ENCODE measurements at regions not wholly inside any gene's neighbourhood (a gene's known extent, or its start where the extent isn't known, plus 50 kb on each side); places are given as distances from the start of the nearest gene placed in this dataset.

DNA sequence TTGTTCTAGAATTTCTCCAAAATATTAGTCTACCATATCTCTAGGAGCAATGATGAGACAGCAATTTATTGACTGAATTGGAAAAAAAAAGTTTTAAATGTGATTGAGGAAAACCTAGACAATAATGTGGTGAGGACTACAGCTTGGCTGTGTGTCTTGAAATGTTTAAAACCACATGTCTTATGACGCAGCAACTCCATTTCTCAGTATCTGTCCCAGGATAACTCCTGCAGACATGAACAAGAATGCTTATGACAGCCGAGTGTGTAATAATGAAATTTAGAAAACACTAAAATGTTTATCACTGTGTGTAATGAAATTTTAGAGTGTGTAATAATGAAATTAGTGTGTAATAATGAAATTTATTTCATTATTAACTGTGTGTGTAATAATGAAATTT, 254.1 kb upstream of the DAPK1 start:
- H3K27ac Mint-ChIP-seq, result no peak overlapping the region
- H3K4me3 Mint-ChIP-seq (ENCODE audit: low read depth), result no peak overlapping the region
- no peaks in the 10 kb centered on the region for H3K27me3 Mint-ChIP-seq (ENCODE audit: low read depth)
- no peaks in the 10 kb centered on the region for H3K36me3 Mint-ChIP-seq (ENCODE audit: low read depth)
- H3K9me3 Mint-ChIP-seq, result no peaks in the 10 kb centered on the region
- intact Hi-C loops (cut with micrococcal nuclease), result no loop called here
- no peaks in the 10 kb centered on the region for H3K4me1 Mint-ChIP-seq (ENCODE audit: low read depth)
- no peak for DNase-seq (ENCODE audit: low spot score)

DNA sequence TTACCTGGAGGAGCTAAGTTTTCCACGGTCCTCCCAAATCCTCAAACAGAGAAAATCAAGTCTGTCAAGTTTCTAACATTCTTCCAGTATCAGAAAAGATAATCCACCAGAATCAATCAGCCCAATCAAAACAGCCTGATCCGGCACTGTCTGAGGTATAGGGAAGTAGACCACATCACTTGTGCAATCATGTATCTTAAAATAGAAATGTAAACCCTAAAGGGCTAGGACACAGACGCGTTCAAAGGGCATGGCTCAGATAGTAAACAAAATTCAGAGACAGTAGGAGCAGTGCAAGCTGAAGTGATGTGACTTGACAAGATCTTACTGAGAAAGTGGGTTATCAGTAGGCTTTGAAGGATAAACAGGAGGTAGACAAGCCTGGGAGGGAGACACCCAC, 252.4 kb upstream of the DAPK1 start:
- Mint-ChIP-seq H3K36me3 (ENCODE audit: low read depth) (no peaks in the 10 kb centered on the region), H3K4me3 (ENCODE audit: low read depth) (no peak overlapping the region), H3K4me1 (ENCODE audit: low read depth) (no peaks in the 10 kb centered on the region), H3K9me3 (no peaks in the 10 kb centered on the region), H3K27ac (no peak overlapping the region), H3K27me3 (ENCODE audit: low read depth) (no peaks in the 10 kb centered on the region)
- intact Hi-C loops (cut with micrococcal nuclease), result no loop called here
- DNase-seq (ENCODE audit: low spot score), result no peak

- Mint-ChIP-seq H3K4me3 (ENCODE audit: low read depth) (no peak overlapping the region), H3K4me1 (ENCODE audit: low read depth) (no peaks in the 10 kb centered on the region), H3K27ac (no peak overlapping the region), H3K36me3 (ENCODE audit: low read depth) (no peaks in the 10 kb centered on the region), H3K27me3 (ENCODE audit: low read depth) (no peaks in the 10 kb centered on the region), H3K9me3 (no peaks in the 10 kb centered on the region)
- DNase-seq (ENCODE audit: low spot score), result no peak
- intact Hi-C loops (cut with micrococcal nuclease), result no loop called here
Observed at GRCh38 chr9:87247097-87247496, 250.6 kb upstream of the DAPK1 start.

- Mint-ChIP-seq H3K4me1 (ENCODE audit: low read depth) (no peaks in the 10 kb centered on the region), H3K27ac (no peak overlapping the region), H3K9me3 (no peaks in the 10 kb centered on the region), H3K36me3 (ENCODE audit: low read depth) (no peaks in the 10 kb centered on the region), H3K4me3 (ENCODE audit: low read depth) (no peak overlapping the region), H3K27me3 (ENCODE audit: low read depth) (no peaks in the 10 kb centered on the region)
- DNase-seq (ENCODE audit: low spot score), result no peak
- intact Hi-C loops (cut with micrococcal nuclease), result no loop called here
Observed at GRCh38 chr9:87249029-87249428, 248.6 kb upstream of the DAPK1 start.

DNA sequence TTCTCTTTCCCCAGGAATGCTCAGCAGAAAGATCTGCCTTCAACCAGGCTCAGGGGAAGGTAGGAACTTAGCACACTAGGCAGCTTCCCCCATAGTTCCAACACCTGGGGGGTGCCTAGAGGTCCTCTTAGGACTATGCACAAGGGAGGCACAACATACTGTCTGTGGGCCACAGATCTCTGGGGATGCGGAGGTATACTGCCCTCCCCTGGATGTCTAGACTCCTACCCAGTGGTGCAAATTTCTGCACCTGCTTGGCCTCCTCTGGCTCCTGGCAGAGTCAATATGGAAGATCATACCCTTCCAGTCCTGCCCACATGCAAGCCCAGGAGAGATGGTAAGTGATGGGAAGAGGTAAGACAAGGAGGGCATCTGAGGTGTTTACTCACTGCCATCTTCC, 247.5 kb upstream of the DAPK1 start:
- no peaks in the 10 kb centered on the region for H3K4me1 Mint-ChIP-seq (ENCODE audit: low read depth)
- no peaks in the 10 kb centered on the region for H3K9me3 Mint-ChIP-seq
- H3K36me3 Mint-ChIP-seq (ENCODE audit: low read depth), result no peaks in the 10 kb centered on the region
- H3K4me3 Mint-ChIP-seq (ENCODE audit: low read depth), result no peak overlapping the region
- intact Hi-C loops (cut with micrococcal nuclease), result no loop called here
- H3K27ac Mint-ChIP-seq, result no peak overlapping the region
- H3K27me3 Mint-ChIP-seq (ENCODE audit: low read depth), result no peaks in the 10 kb centered on the region
- DNase-seq (ENCODE audit: low spot score), result no peak

- no peak overlapping the region for H3K4me3 Mint-ChIP-seq (ENCODE audit: low read depth)
- intact Hi-C loops (cut with micrococcal nuclease), result no loop called here
- H3K27ac Mint-ChIP-seq, result no peak overlapping the region
- H3K9me3 Mint-ChIP-seq, result no peaks in the 10 kb centered on the region
- no peaks in the 10 kb centered on the region for H3K27me3 Mint-ChIP-seq (ENCODE audit: low read depth)
- H3K4me1 Mint-ChIP-seq (ENCODE audit: low read depth), result no peaks in the 10 kb centered on the region
- H3K36me3 Mint-ChIP-seq (ENCODE audit: low read depth), result no peaks in the 10 kb centered on the region
- DNase-seq (ENCODE audit: low spot score), result no peak
Observed at GRCh38 chr9:87255431-87256155, 242.1 kb upstream of the DAPK1 start.

DNA sequence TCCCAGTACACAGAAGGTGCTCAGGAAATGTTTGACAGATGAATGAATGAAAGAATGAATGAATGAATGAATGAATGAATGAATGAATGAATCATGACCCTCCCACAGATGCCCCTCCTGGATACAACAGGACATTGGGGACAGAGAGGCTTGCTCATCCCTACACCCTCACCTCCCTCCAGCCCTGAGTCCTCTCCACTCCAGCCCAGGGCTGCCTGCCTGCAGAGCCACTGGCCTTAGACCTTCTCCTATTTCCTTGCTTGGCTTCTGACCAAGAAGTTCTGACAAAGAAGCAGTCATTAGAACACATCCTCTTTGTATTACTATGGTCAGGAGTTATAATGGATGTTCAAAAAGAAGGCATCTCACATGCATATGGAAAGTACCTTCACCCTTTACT, 240.7 kb upstream of the DAPK1 start:
- no peaks in the 10 kb centered on the region for H3K27me3 Mint-ChIP-seq (ENCODE audit: low read depth)
- no peaks in the 10 kb centered on the region for H3K36me3 Mint-ChIP-seq (ENCODE audit: low read depth)
- H3K27ac Mint-ChIP-seq, result no peak overlapping the region
- DNase-seq (ENCODE audit: low spot score), result no peak
- no peak overlapping the region for H3K4me3 Mint-ChIP-seq (ENCODE audit: low read depth)
- no peaks in the 10 kb centered on the region for H3K9me3 Mint-ChIP-seq
- H3K4me1 Mint-ChIP-seq (ENCODE audit: low read depth), result no peaks in the 10 kb centered on the region
- intact Hi-C loops (cut with micrococcal nuclease), result no loop called here

DNA sequence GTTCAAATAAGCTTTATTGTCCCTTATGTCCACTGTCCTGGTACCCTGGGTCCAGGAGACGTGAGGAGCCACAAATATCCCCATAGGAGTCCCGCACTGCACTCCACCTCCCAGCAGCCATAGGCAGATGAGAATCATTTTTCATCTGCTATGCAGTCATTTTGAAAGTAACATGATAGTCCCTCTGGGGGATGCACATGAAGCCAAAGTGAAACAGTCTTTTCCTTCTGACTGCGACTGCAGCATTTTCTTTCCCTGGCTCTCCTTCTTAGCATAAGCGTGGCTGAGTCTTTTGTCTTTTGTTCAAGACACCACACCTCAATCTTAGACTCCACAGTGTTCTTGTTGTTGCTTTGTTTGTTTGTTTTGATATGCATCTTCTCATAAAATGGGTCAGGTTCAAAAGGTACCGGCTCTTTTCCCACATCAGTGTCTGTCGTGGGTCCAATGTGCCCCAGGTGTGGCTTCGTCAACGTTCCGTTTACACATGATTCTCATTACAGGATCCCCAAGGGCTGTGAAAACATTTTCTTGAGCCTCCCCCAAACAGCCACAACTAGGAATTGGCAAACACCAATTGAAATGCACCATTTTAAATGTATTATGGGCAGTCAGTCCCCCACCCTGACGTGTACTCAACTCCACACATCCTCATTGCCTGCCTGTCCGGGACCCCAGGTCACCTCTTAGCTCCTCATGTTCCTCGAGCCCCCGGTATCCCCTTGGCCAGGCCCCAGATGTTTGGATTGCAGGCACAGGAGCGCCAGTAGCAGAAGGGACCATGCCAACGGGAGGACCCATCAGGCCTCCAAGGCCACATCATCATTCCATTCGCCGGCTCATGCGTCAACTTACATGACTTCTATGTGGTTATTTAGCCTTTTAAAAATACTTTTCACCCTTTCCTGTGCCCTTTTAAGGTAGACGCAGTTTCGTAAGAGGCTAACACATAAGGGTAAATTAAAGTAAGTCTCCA, 237.8 kb upstream of the DAPK1 start:
- intact Hi-C loops (cut with micrococcal nuclease), result no loop called here
- no peak for DNase-seq (ENCODE audit: low spot score)
- no peaks in the 10 kb centered on the region for H3K4me1 Mint-ChIP-seq (ENCODE audit: low read depth)
- H3K27me3 Mint-ChIP-seq (ENCODE audit: low read depth), result no peaks in the 10 kb centered on the region
- no peaks in the 10 kb centered on the region for H3K36me3 Mint-ChIP-seq (ENCODE audit: low read depth)
- H3K4me3 Mint-ChIP-seq (ENCODE audit: low read depth), result no peak overlapping the region
- no peak overlapping the region for H3K27ac Mint-ChIP-seq
- no peaks in the 10 kb centered on the region for H3K9me3 Mint-ChIP-seq

DNA sequence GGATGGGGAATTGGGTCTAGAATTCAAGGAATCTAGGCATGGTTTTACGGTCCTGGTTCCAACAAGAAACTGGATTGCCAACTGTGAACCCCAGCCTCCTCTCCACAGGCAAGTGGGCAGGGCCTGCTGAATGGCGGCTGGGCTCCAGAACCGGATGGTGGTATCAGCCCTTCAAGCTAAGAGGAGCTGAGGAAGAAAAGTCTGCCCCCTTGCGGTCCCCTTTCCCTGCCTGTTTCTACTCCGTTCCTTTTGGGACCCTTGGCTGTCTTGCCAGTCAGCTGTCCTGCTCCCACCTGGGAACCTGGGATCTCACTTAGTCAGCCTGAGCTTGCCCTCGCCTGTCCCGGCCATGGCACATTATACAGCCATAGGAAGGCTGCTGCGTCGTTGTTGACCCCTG, 234.4 kb upstream of the DAPK1 start:
- Mint-ChIP-seq H3K27me3 (ENCODE audit: low read depth) (peaks cover 3% of the 10 kb centered on the region), H3K27ac (no peak overlapping the region), H3K4me3 (ENCODE audit: low read depth) (no peak overlapping the region), H3K4me1 (ENCODE audit: low read depth) (no peaks in the 10 kb centered on the region), H3K9me3 (no peaks in the 10 kb centered on the region), H3K36me3 (ENCODE audit: low read depth) (no peaks in the 10 kb centered on the region)
- DNase-seq (ENCODE audit: low spot score), result no peak
- intact Hi-C loops (cut with micrococcal nuclease), result no loop called here

DNA sequence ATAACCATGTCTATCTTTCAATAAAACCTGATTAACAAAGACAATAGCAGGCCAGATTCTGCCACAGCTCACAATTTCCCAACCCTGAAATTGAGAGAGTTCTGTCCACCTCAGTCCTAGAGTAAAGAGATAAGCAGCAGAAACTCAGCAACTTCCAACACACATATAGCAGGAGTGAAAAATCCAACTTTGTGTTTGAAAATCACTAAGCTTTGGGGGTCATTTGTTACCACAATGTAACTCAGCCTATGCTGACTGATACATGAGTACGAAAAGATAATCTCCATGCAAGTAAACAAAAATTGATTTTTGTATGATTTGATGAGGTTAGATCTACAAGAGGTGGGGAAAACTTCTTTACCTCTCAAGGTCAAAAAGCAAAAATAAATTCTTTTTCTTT, 231.0 kb upstream of the DAPK1 start:
- DNase-seq (ENCODE audit: low spot score), result no peak
- Mint-ChIP-seq H3K27ac (no peak overlapping the region), H3K4me1 (ENCODE audit: low read depth) (no peaks in the 10 kb centered on the region), H3K36me3 (ENCODE audit: low read depth) (no peaks in the 10 kb centered on the region), H3K27me3 (ENCODE audit: low read depth) (peaks cover 9% of the 10 kb centered on the region), H3K4me3 (ENCODE audit: low read depth) (no peak overlapping the region), H3K9me3 (no peaks in the 10 kb centered on the region)
- intact Hi-C loops (cut with micrococcal nuclease), result no loop called here

- Mint-ChIP-seq H3K36me3 (ENCODE audit: low read depth) (no peaks in the 10 kb centered on the region), H3K4me1 (ENCODE audit: low read depth) (peaks cover 1% of the 10 kb centered on the region), H3K27me3 (ENCODE audit: low read depth) (peaks cover 9% of the 10 kb centered on the region), H3K27ac (no peak overlapping the region), H3K9me3 (no peaks in the 10 kb centered on the region), H3K4me3 (ENCODE audit: low read depth) (no peak overlapping the region)
- DNase-seq (ENCODE audit: low spot score), result no peak
- intact Hi-C loops (cut with micrococcal nuclease), result no loop called here
Observed at GRCh38 chr9:87267251-87268070, 230.2 kb upstream of the DAPK1 start.

GRCh38 chr9:87269296-87270176, 228.1 kb upstream of the DAPK1 start:
- no peaks in the 10 kb centered on the region for H3K9me3 Mint-ChIP-seq
- peaks cover 1% of the 10 kb centered on the region for H3K4me1 Mint-ChIP-seq (ENCODE audit: low read depth)
- H3K27me3 Mint-ChIP-seq (ENCODE audit: low read depth), result peaks cover 9% of the 10 kb centered on the region
- no peak overlapping the region for H3K27ac Mint-ChIP-seq
- H3K4me3 Mint-ChIP-seq (ENCODE audit: low read depth), result no peak overlapping the region
- DNase-seq (ENCODE audit: low spot score), result no peak
- H3K36me3 Mint-ChIP-seq (ENCODE audit: low read depth), result no peaks in the 10 kb centered on the region
- intact Hi-C loops (cut with micrococcal nuclease), result no loop called here

Data from activated T-helper 2 cell treated with anti-CD3 and anti-CD28 coated beads, Interferon-gamma antibody, Interleukin-2, Interleukin-4, amounts not matched to agents 10 μg/mL and 5 μg/mL and 100 μg/mL, durations not matched to agents 14 hours and 24 hours and 36 hours (primary cell).